HG02798 (cell line): ENCODE measurements at regions not wholly inside any gene's neighbourhood (a gene's known extent, or its start where the extent isn't known, plus 50 kb on each side); places are given as distances from the start of the nearest gene placed in this dataset.
"Not testable (repeated sequence)": the region's sequence is repeated elsewhere in the genome, so short reads cannot be mapped to it uniquely, and the experiment has no call there.

Experiments used
- ATAC-seq: cut with Tn5 transposase; IDR thresholded peaks from one replicate; pipeline ENCODE4 v1.9.1; 2021; ENCODE audit warnings: mild to moderate bottlenecking; ENCODE audit not compliant: unreplicated experiment, poor library complexity

DNA sequence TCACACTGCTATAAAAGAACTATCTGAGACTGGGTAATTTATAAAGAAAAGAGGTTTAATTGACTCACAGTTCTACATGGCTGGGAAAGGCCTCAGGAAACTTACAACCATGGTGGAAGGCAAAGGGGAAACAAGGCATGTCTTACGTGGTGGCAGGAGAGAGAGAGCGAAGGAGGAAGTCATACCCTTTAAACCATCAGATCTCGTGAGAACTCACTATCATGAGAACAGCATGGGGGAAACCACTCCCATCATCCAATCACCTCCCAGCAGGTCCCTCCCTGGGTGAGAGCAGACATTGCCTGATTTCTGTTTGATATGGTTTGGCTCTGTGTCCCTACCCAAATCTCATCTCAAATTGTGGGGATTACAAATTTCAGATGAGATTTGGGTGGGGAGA is 86.9 kb upstream of the CTDP1 start:
- ATAC-seq = not testable (repeated sequence)

DNA sequence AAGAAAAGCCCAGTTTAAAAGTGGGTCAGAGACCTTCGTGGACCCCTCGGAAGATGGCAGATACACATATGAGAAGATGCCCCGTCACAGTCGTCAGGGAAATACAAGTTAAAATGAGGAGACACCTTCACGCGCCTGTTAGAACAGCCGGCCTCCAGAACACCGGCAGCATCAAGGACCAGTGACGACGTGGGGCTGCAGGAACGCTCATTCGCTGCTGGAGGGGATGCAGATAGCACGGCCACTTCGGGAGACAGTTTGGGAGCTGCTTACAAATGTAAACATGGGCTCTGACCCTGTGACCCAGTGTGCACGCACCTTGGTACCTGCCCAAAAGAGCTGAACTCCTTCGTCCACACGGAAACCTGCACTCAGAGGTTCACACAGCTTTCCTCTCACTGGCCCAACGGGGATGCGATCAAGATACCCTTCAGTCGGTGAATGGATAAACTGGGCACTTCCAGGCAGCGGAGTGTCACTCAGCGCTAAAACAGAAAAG is 83.7 kb upstream of the CTDP1 start:
- no peak for ATAC-seq

DNA sequence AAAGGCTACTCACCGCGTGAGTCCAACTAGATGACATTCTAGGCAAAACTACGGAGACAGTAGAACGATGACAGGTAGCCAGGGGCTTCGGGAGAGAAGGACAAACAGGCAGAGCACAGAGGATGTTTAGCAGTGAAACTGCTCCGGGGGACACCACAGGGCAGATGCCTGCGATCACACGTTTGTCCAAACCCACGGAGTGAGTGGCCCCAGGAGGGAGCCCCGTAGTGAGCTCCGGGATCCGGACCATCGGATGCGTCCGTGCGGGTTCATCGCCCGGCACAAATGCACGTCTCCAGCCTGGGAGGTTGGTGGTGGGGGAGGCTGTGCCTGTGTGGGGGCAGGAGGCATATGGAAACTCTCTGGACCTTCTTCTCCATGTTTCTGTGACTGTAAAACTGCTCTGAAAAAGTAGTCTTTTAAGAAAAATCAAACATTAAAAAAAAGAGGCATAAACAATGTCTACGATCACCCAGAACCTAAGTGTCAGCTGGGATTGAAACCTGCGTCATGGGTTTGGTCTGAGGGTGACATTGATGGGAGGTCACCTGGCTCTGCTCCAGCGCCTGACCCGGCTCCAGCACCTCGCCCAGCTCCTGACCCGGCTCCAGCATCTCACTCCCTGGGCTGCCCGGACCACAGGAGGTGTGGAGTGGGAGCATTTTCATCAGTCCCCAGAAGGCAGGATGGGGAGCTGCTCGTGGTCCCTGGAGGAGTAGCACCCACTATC is 83.0 kb upstream of the CTDP1 start:
- ATAC-seq = no peak

- no peak for ATAC-seq
Measured at GRCh38 chr18:79597176-79597830, 82.3 kb upstream of the CTDP1 start.

DNA sequence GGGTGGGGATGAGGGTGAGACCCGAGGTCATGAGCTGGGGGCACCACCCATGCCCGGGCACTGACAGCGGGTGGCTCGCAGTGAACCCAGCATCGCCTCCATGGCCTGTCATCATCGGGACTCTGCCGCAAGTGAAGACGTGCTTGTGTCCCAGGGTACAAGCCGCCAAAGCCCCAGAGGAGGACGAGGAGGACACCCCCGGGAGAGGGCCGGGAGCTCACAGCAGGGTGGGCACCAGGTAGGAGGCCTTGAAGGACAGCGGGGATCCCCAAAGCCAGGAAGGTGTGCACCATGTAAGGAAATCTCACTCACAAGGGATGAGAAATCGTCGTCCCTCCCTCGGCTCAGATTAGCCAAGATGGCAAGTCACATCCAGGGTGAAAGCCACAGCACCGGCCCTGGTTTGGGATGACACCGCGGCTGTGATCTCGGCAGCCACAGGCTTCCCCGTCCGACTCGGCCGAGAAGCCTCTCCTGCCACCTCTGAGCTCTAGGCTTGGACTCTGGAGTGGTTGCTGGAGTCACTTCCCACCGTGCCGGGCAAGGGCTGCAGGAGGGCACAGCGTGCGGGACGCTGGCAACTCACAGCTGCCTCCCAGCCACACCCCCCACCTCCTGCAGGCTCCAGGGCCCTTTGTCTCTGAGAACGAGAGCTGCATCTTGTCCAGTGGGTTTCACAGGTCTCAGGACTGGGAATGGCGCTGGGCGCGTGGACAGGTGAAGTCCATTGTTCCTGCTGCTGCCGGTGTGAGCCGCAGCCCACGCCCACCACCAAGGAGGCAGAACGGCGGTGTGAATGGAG is 81.6 kb upstream of the CTDP1 start:
- ATAC-seq = no peak

GRCh38 chr18:79598633-79599175 is 80.9 kb upstream of the CTDP1 start:
- ATAC-seq = no peak

DNA sequence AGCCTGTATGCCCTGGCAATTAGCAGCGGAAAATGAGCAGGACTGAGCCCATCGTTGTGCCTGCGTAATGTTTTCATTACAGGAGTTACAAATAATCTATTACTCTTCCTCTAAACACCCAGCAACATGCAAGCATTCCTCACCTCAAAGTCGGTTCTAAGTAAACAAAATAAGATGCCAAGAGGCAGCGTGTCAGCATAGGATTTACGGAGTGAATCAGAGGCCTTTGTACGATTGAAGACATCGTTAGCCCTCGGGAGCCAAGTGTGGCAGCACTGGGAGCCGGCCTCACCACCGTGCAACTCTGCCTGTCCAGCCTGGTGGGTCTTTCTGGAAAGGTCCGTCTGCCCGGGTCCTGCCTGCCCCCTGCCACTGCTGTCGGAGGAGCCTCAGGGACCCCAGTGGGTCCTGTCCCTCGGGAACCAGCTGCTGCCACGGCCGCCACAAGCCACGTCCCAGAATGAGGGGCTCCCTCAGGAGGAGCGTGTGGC is 80.1 kb upstream of the CTDP1 start:
- ATAC-seq = no peak

- no peak for ATAC-seq
Measured at GRCh38 chr18:79600141-79600540, 79.5 kb upstream of the CTDP1 start.

DNA sequence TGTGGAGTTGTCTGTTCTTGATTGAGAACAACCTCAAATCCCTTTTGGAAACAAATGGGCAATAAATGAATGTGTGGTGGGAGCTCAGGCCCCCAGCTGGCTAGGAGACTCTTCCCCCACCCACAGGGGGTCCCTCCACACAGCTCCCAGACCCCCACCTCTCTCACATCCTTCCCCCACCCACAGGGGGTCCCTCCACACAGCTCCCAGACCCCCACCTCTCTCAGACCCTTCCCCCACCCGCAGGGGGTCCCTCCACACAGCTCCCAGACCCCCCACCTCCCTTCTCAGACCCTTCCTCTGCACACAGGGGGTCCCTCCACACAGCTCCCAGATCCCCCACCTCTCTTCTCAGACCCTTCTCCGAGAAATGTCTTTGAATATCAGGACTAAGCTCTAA is 79.0 kb upstream of the CTDP1 start:
- no peak for ATAC-seq

DNA sequence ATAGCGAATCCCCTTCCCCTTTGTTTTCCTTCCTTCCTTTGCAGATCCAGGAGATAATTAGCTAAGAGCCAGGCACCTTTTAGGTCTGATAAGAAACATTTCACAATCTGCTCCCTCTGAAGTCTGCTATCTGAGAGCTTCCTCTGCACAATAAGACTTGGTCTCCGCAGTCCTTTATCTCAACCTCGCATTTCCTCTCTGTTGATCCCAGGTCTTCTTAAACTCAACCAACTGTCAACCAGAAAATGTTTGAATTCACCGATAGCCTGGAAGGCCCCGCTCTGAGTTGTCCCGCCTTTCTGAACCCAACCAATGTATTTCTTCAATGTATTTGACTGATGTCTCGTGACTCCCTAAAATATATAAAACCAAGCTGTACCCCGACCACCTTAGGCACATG is 78.4 kb upstream of the CTDP1 start:
- no peak for ATAC-seq

DNA sequence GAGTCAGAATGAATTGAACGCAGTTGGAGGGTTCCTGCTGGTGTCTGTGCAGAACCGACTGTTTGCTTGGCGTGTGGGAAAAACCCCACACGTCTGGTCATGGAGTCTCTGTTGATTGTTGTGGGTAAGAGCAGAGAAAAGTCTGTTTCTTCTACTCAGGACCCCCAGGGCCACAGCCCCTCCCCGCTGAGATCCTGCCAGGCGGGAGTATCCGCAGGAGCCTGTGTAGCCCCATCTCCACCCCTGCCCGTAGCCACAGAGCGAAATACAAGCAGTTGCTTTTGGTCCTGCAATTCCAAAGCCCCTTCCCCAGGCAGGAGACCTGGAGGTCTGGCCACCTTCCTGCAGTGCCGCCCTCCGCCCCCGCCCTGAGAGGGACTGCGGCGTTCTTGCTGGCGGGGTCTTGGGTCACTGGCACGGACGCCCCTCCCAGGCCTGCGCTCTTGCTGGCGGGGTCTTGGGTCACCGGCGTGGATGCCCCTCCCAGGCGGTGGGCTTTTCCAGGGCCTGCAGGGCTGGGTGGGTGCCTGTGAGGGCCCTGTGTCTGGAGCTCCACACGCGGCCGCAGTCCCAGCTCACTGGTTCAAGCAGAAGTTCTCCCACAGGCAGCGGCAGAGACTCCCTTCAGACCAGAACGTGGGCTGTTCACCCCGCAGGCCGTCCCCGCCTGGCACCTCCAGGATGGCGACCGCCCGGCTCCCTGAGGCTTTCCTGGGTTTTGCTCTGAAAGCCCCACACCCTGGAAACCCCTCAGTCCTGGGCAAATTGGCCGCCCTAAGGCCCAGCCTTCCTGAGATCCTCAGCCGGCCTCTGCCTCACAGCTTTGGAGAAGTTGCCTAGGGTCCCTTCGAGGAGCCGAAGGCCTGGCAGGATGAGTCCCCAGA is 76.0 kb upstream of the CTDP1 start:
- no peak for ATAC-seq

DNA sequence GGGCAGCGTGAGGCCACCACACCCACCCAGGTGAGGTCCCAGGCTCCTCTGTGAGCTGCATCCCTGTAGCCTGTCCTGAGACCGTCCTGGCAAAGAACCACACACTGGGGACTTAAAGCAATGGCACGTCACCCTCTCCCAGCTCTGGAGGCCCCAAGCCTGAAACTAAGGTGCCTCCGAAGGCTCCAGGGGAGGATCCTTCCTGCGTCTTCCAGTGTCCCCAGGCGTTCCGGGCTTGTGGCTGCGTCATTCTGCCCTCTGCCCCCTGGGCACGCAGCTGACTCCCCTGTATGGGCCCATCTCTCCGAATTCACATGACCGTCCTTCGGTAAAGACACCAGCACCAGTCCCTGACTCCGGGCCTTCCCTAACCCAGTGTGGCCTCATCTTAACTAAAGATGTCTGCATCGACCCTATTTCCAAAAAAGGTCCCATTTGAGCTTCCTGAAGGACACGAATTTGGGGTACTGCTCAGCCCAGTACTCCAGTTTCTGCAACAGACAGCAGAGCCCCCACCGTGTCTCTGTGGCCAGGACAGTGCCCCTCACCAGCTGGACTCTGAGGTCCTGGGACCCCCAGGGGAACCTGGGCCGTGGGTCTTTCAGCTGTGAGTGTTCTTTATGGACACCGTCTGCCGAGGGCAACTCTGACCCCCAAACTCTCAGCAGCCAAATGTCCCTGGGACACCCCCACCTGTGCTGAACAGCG is 75.2 kb upstream of the CTDP1 start:
- ATAC-seq = no peak

DNA sequence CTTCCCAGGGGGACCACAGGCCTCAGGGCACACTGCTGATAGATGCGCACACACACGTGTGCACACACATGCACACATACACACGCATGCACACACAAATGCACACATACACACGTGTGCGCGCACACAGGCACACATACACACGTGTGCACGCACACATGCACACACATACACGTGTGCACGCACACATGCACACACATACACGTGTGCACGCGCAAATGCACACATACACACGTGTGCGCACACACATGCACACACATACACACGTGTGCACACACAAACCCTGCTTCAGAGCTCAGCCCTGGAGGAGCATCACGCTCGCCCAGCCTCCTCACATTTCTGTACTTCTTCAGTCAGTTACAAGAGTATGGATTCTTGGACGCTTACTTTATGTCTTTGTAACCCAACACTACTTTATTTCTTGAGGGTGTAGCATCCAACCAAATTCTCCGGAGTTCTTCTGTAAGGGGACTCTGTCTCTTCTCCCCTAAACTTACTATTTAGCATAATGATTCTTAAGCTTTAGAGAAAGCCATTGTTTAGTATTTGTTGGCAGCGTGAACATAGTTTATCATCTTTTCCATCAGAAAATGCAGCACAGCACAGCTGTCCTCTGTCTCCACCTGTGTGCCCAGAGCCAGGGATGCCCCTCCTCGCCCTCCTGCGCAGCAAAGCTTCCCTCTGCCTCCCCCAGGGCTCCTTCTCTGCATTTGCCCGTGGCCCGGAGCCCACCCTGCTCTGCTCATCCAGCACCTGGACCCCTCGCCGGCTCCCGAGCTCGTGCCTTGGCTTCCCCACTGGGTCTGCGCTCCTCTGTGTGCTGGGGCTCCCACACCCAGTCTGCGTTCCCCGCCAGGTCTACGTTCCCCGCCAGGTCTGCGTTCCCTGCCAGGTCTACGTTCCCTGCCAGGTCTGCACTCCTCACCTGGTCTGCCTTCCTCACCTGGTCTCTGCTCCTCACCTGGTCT is 74.4 kb upstream of the CTDP1 start:
- ATAC-seq = no peak

DNA sequence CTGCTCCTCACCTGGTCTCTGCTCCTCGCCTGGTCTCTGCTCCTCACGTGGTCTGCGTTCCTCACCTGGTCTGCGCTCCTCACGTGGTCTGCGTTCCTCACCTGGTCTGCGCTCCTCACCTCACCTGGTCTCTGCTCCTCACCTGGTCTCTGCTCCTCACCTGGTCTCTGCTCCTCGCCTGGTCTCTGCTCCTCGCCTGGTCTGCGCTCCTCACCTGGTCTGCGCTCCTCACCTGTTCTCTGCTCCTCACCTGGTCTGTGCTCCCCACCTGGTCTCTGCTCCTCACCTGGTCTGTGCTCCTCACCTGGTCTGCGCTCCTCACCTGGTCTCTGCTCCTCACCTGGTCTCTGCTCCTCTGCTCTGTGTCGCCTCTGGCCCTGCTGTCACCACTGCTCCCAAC is 73.5 kb upstream of the CTDP1 start:
- ATAC-seq = not testable (repeated sequence)

DNA sequence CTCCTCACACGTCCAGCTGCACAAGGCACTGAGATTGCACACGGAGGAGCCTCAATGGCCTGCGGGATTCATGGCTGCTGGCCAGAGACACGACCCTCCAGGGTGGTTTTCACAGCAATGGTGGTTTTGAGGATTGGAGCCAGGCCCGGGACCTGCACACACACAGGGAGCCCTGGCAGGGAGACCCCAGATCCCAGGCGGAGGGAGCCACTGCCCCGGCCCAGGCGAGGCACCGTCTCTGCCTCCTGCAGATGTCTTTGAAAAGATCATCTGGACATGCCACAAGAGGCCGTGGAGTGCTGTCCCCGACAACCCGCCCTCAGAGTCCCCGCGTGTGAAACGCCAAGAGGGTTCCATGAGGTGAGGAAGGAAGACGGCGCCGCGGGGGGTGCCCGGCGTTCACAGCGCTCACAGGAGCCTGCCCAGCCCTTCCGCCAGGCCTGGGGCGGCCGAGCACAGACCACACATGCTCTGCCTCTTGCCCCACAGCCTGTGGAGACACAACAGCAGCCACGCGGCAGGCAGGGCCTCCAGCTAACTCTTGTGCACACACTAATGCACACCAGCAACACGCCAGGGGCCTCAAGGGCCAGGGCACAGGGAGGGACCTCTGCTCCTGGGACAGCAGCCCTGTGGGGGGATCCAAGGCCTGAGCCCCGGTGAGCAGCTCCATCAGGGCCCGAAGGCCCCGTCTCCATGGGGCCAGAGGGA is 72.8 kb upstream of the CTDP1 start:
- ATAC-seq = no peak

DNA sequence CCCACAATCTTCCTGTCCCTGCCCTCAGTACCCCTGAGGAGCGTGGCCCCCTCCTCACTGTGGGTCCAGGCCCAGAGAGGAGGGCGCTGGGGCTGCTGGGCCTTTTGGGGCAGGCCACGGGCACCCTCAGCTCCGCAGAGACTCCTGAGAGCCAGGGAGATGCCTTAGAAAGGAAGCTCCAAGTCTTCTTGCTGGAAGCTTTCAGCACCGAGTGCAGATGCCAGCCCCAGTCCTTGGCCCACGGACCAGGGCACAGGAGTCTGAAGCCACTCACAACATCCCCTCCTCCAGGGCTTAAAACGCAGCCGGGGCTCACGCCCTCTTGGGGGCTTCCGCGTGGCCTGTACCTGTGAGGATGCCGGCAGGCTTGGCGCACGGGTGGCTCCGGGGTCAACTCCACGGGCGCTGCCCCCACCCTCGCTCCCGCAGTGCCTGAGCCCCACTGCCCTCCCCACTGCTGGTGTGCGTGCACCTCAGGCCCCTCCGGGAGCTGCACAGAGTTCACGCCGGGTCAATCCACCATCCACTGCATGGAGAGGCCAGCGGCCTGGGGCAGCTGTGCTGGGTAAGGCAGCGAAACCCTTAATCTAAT is 72.1 kb upstream of the CTDP1 start:
- ATAC-seq = no peak

DNA sequence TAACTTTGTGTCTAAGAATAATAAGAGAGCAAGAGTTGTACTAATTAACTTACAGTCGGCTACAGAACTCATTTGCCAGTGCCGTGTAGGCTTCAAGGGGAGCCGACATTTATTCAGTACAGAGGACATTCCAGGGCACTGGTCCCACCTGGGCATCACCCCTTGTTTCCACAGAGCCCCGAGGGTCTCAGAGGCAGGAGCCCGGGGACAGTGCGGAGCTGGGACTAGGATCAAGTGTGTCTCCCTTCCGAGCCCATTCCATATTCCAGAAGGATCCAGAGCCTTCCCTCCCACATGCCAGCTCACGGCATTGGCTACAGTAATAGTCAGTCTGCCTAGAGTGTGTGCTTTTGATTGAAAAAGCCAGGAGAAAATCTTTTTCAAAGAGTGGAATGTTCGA is 71.5 kb upstream of the CTDP1 start:
- ATAC-seq = no peak
